ENCODE measurements at regions not wholly inside any gene's neighbourhood (a gene's known extent, or its start where the extent isn't known, plus 50 kb on each side); places are given as distances from the start of the nearest gene placed in this dataset.

- Histone ChIP-seq H3K23ac (ENCODE audit: low read length in 2 of 2) (no peak overlapping the region), H3K14ac (ENCODE audit: low read length in 2 of 2) (no peak overlapping the region), H3K18ac (ENCODE audit: low read depth in 1 of 2, low read length in 2 of 2) (no peak overlapping the region), H3K27me3 (ENCODE audit: control insufficient read depth in 1 of 2, insufficient read depth in 1 of 2, low read length in 2 of 2) (peaks cover 7 to 28% of the 10 kb centered on the region in 2 experiments), H3K9ac (ENCODE audit: low read length) (no peak overlapping the region), H3K79me1 (replicated peaks; ENCODE audit: low read length, poor library complexity, severe bottlenecking) (no peaks in the 10 kb centered on the region), H2BK120ac (ENCODE audit: low read depth, low read length) (no peak overlapping the region), H2AFZ (ENCODE audit: low read depth, low read length) (no peak overlapping the region), H2BK15ac (ENCODE audit: low read depth, poor library complexity, severe bottlenecking) (no peak overlapping the region), H3K4me2 (ENCODE audit: low read length, poor library complexity, severe bottlenecking) (no peak overlapping the region), H4K8ac (ENCODE audit: low read length) (no peak overlapping the region), H2AK5ac (ENCODE audit: low read length, severe bottlenecking) (no peak overlapping the region), H4K91ac (ENCODE audit: low read length) (no peak overlapping the region), H3K4me1 (ENCODE audit: control insufficient read depth, insufficient read depth, low read depth, low read length) (peaks cover 3% of the 10 kb centered on the region), H3K4ac (ENCODE audit: low read depth in 1 of 2, low read length in 2 of 2) (no peak overlapping the region), H3K4me3 (ENCODE audit: insufficient read depth in 1 of 2, low read depth in 1 of 2, low read length in 2 of 2) (no peak overlapping the region), H3K36me3 (ENCODE audit: control insufficient read depth in 1 of 2, insufficient read depth in 2 of 2, low read depth in 1 of 2, low read length in 2 of 2) (no peaks in the 10 kb centered on the region), H3K27ac (ENCODE audit: low read length, poor library complexity, severe bottlenecking) (no peak overlapping the region), H2BK12ac (ENCODE audit: low read length in 2 of 2) (no peak overlapping the region), H2BK5ac (ENCODE audit: low read depth, low read length, poor library complexity, severe bottlenecking) (no peak overlapping the region), H3K9me3 (ENCODE audit: control insufficient read depth, low read length) (no peaks in the 10 kb centered on the region)
- 98% methylated on average over 3 of the region's 4 CpGs for WGBS
- no peak for DNase-seq
These were observed 290.1 kb downstream of the FOXO1 start for GRCh38 chr13:40376296-40376849.

- H3K27ac ChIP-seq (ENCODE audit: low read length, poor library complexity, severe bottlenecking), result no peak overlapping the region
- no peak overlapping the region for H3K4ac ChIP-seq (ENCODE audit: low read depth in 1 of 2, low read length in 2 of 2)
- no peaks in the 10 kb centered on the region for H3K36me3 ChIP-seq (ENCODE audit: control insufficient read depth in 1 of 2, insufficient read depth in 2 of 2, low read depth in 1 of 2, low read length in 2 of 2)
- H3K79me1 ChIP-seq (replicated peaks; ENCODE audit: low read length, poor library complexity, severe bottlenecking), result no peaks in the 10 kb centered on the region
- no peak overlapping the region for H2AK5ac ChIP-seq (ENCODE audit: low read length, severe bottlenecking)
- no peak overlapping the region for H2BK12ac ChIP-seq (ENCODE audit: low read length in 2 of 2)
- peak overlapping the region in 1 of 2 experiments; percentile 43 for H3K4me3 ChIP-seq (ENCODE audit: insufficient read depth in 1 of 2, low read depth in 1 of 2, low read length in 2 of 2)
- no peak overlapping the region for H3K9ac ChIP-seq (ENCODE audit: low read length)
- H3K23ac ChIP-seq (ENCODE audit: low read length in 2 of 2), result no peak overlapping the region
- H3K9me3 ChIP-seq (ENCODE audit: control insufficient read depth, low read length), result no peaks in the 10 kb centered on the region
- 72% methylated on average over 10 of the region's 10 CpGs for WGBS
- no peak for DNase-seq
- H4K8ac ChIP-seq (ENCODE audit: low read length), result no peak overlapping the region
- H2BK5ac ChIP-seq (ENCODE audit: low read depth, low read length, poor library complexity, severe bottlenecking), result no peak overlapping the region
- H2BK120ac ChIP-seq (ENCODE audit: low read depth, low read length), result no peak overlapping the region
- H3K14ac ChIP-seq (ENCODE audit: low read length in 2 of 2), result no peak overlapping the region
- no peak overlapping the region for H2AFZ ChIP-seq (ENCODE audit: low read depth, low read length)
- no peak overlapping the region for H4K91ac ChIP-seq (ENCODE audit: low read length)
- H3K18ac ChIP-seq (ENCODE audit: low read depth in 1 of 2, low read length in 2 of 2), result no peak overlapping the region
- no peak overlapping the region for H3K4me2 ChIP-seq (ENCODE audit: low read length, poor library complexity, severe bottlenecking)
- H3K27me3 ChIP-seq (ENCODE audit: control insufficient read depth in 1 of 2, insufficient read depth in 1 of 2, low read length in 2 of 2), result peaks cover 7 to 28% of the 10 kb centered on the region in 2 experiments
- no peak overlapping the region for H2BK15ac ChIP-seq (ENCODE audit: low read depth, poor library complexity, severe bottlenecking)
- peaks cover 3% of the 10 kb centered on the region for H3K4me1 ChIP-seq (ENCODE audit: control insufficient read depth, insufficient read depth, low read depth, low read length)
These were observed 289.4 kb downstream of the FOXO1 start for GRCh38 chr13:40376867-40377535.

GRCh38 chr13:40377783-40378182 lies 288.7 kb downstream of the FOXO1 start:
- WGBS, result 91% methylated on average over 8 of the region's 8 CpGs
- peaks cover 7 to 28% of the 10 kb centered on the region in 2 experiments for H3K27me3 ChIP-seq (ENCODE audit: control insufficient read depth in 1 of 2, insufficient read depth in 1 of 2, low read length in 2 of 2)

GRCh38 chr13:40379196-40379595 lies 287.2 kb downstream of the FOXO1 start:
- no peak overlapping the region for H3K18ac ChIP-seq (ENCODE audit: low read depth in 1 of 2, low read length in 2 of 2)
- H3K36me3 ChIP-seq (ENCODE audit: control insufficient read depth in 1 of 2, insufficient read depth in 2 of 2, low read depth in 1 of 2, low read length in 2 of 2), result no peaks in the 10 kb centered on the region
- H2BK120ac ChIP-seq (ENCODE audit: low read depth, low read length), result no peak overlapping the region
- no peaks in the 10 kb centered on the region for H3K9me3 ChIP-seq (ENCODE audit: control insufficient read depth, low read length)
- peaks cover 7 to 28% of the 10 kb centered on the region in 2 experiments for H3K27me3 ChIP-seq (ENCODE audit: control insufficient read depth in 1 of 2, insufficient read depth in 1 of 2, low read length in 2 of 2)
- no peak overlapping the region for H2BK5ac ChIP-seq (ENCODE audit: low read depth, low read length, poor library complexity, severe bottlenecking)
- H3K4me2 ChIP-seq (ENCODE audit: low read length, poor library complexity, severe bottlenecking), result no peak overlapping the region
- H3K4ac ChIP-seq (ENCODE audit: low read depth in 1 of 2, low read length in 2 of 2), result no peak overlapping the region
- H4K91ac ChIP-seq (ENCODE audit: low read length), result no peak overlapping the region
- no peak overlapping the region for H3K27ac ChIP-seq (ENCODE audit: low read length, poor library complexity, severe bottlenecking)
- no peak overlapping the region for H3K4me3 ChIP-seq (ENCODE audit: insufficient read depth in 1 of 2, low read depth in 1 of 2, low read length in 2 of 2)
- no peak overlapping the region for H3K14ac ChIP-seq (ENCODE audit: low read length in 2 of 2)
- H2BK12ac ChIP-seq (ENCODE audit: low read length in 2 of 2), result no peak overlapping the region
- H3K23ac ChIP-seq (ENCODE audit: low read length in 2 of 2), result no peak overlapping the region
- H3K79me1 ChIP-seq (replicated peaks; ENCODE audit: low read length, poor library complexity, severe bottlenecking), result no peaks in the 10 kb centered on the region
- DNase-seq, result no peak
- 86% methylated on average over 1 of the region's 3 CpGs for WGBS
- no peak overlapping the region for H2AK5ac ChIP-seq (ENCODE audit: low read length, severe bottlenecking)
- no peak overlapping the region for H3K9ac ChIP-seq (ENCODE audit: low read length)
- no peak overlapping the region for H4K8ac ChIP-seq (ENCODE audit: low read length)
- H2BK15ac ChIP-seq (ENCODE audit: low read depth, poor library complexity, severe bottlenecking), result no peak overlapping the region
- H2AFZ ChIP-seq (ENCODE audit: low read depth, low read length), result no peak overlapping the region
- peaks cover 3% of the 10 kb centered on the region for H3K4me1 ChIP-seq (ENCODE audit: control insufficient read depth, insufficient read depth, low read depth, low read length)

More at GRCh38 chr13:40377783-40378182, 288.7 kb downstream of the FOXO1 start:
- Histone ChIP-seq H3K9me3 (ENCODE audit: control insufficient read depth, low read length) (no peaks in the 10 kb centered on the region), H3K4me1 (ENCODE audit: control insufficient read depth, insufficient read depth, low read depth, low read length) (peaks cover 3% of the 10 kb centered on the region), H3K27ac (ENCODE audit: low read length, poor library complexity, severe bottlenecking) (no peak overlapping the region), H3K23ac (ENCODE audit: low read length in 2 of 2) (no peak overlapping the region), H2BK120ac (ENCODE audit: low read depth, low read length) (no peak overlapping the region), H4K8ac (ENCODE audit: low read length) (no peak overlapping the region), H4K91ac (ENCODE audit: low read length) (no peak overlapping the region), H3K9ac (ENCODE audit: low read length) (no peak overlapping the region), H2AFZ (ENCODE audit: low read depth, low read length) (no peak overlapping the region), H2BK5ac (ENCODE audit: low read depth, low read length, poor library complexity, severe bottlenecking) (no peak overlapping the region), H3K4me3 (ENCODE audit: insufficient read depth in 1 of 2, low read depth in 1 of 2, low read length in 2 of 2) (peak overlapping the region in 1 of 2 experiments; percentile 43), H3K4me2 (ENCODE audit: low read length, poor library complexity, severe bottlenecking) (no peak overlapping the region), H2BK12ac (ENCODE audit: low read length in 2 of 2) (no peak overlapping the region), H2BK15ac (ENCODE audit: low read depth, poor library complexity, severe bottlenecking) (no peak overlapping the region), H3K79me1 (replicated peaks; ENCODE audit: low read length, poor library complexity, severe bottlenecking) (no peaks in the 10 kb centered on the region), H3K36me3 (ENCODE audit: control insufficient read depth in 1 of 2, insufficient read depth in 2 of 2, low read depth in 1 of 2, low read length in 2 of 2) (no peaks in the 10 kb centered on the region), H3K14ac (ENCODE audit: low read length in 2 of 2) (no peak overlapping the region), H2AK5ac (ENCODE audit: low read length, severe bottlenecking) (no peak overlapping the region), H3K18ac (ENCODE audit: low read depth in 1 of 2, low read length in 2 of 2) (no peak overlapping the region), H3K4ac (ENCODE audit: low read depth in 1 of 2, low read length in 2 of 2) (no peak overlapping the region)
- no peak for DNase-seq
